HFFc6 (cell line): ENCODE measurements at regions not wholly inside any gene's neighbourhood (a gene's known extent, or its start where the extent isn't known, plus 50 kb on each side); places are given as distances from the start of the nearest gene placed in this dataset.

Experiments used
- DNase-seq: peaks from one replicate; pipeline ENCODE4 v3.0.0-alpha.2; 2018
- H3K27ac Mint-ChIP-seq: 2 replicates; pipeline ENCODE4 v1.8.0; 2020; ENCODE audit warnings: mild to moderate bottlenecking, mixed read lengths
- H3K27me3 Mint-ChIP-seq: 2 replicates; pipeline ENCODE4 v1.8.0; 2021; ENCODE audit warnings: mild to moderate bottlenecking, moderate library complexity, mixed read lengths; ENCODE audit not compliant: insufficient read depth
- H3K36me3 Mint-ChIP-seq: 2 replicates; pipeline ENCODE4 v1.8.0; 2021; ENCODE audit warnings: low read depth, mixed read lengths
- H3K4me1 Mint-ChIP-seq: 2 replicates; pipeline ENCODE4 v1.8.0; 2020; ENCODE audit warnings: low read depth, mixed read lengths
- H3K4me3 Mint-ChIP-seq: 2 replicates; pipeline ENCODE4 v1.8.0; 2020; ENCODE audit warnings: mild to moderate bottlenecking, moderate library complexity, mixed read lengths
- H3K9me3 Mint-ChIP-seq: 2 replicates; pipeline ENCODE4 v1.8.0; 2020; ENCODE audit warnings: mild to moderate bottlenecking, mixed read lengths
- CTCF ChIP-seq: fragments of 200-600 bp; sonication (generic); IDR thresholded peaks from 2 replicates; pipeline ENCODE4 v1.5.0; 2021; ENCODE audit warnings: antibody characterized with exemption, mild to moderate bottlenecking

- Mint-ChIP-seq H3K4me3 (no peak overlapping the region), H3K36me3 (no peaks in the 10 kb centered on the region), H3K4me1 (peaks cover 31% of the 10 kb centered on the region), H3K9me3 (no peaks in the 10 kb centered on the region), H3K27ac (no peak overlapping the region), H3K27me3 (peaks cover 2% of the 10 kb centered on the region)
- no peak for DNase-seq
- 0 out of 2 replicates have a peak, but pooled peaks have one; percentile 10 for TF ChIP-seq CTCF
These were observed 96.8 kb upstream of the RUNX3 start for GRCh38 chr1:25026730-25027450.

- no peak for DNase-seq
- TF ChIP-seq CTCF, result no peak
- no peak overlapping the region for H3K4me3 Mint-ChIP-seq
- peaks cover 26% of the 10 kb centered on the region for H3K4me1 Mint-ChIP-seq
- no peaks in the 10 kb centered on the region for H3K9me3 Mint-ChIP-seq
- H3K27me3 Mint-ChIP-seq, result peaks cover 2% of the 10 kb centered on the region
- no peaks in the 10 kb centered on the region for H3K36me3 Mint-ChIP-seq
- H3K27ac Mint-ChIP-seq, result no peak overlapping the region
These were observed 96.2 kb upstream of the RUNX3 start for GRCh38 chr1:25026304-25026703.

- no peak for TF ChIP-seq CTCF
- Mint-ChIP-seq H3K27ac (peak overlapping the region; percentile 15; the same call in 1 of the 2 replicates), H3K9me3 (no peaks in the 10 kb centered on the region), H3K4me1 (peaks cover 18% of the 10 kb centered on the region), H3K36me3 (no peaks in the 10 kb centered on the region), H3K27me3 (peaks cover 2% of the 10 kb centered on the region), H3K4me3 (no peak overlapping the region)
- DNase-seq, result no peak
These were observed 94.7 kb upstream of the RUNX3 start for GRCh38 chr1:25024615-25025350.

- Mint-ChIP-seq H3K36me3 (no peaks in the 10 kb centered on the region), H3K27ac (peak overlapping the region; percentile 54), H3K4me3 (no peak overlapping the region), H3K9me3 (no peaks in the 10 kb centered on the region), H3K4me1 (peaks cover 11% of the 10 kb centered on the region), H3K27me3 (peaks cover 2% of the 10 kb centered on the region)
- no peak for TF ChIP-seq CTCF
- no peak for DNase-seq
These were observed 93.8 kb upstream of the RUNX3 start for GRCh38 chr1:25023826-25024225.

- Mint-ChIP-seq H3K27ac (peak overlapping the region; percentile 91), H3K27me3 (no peaks in the 10 kb centered on the region; the same call in none of the 2 replicates), H3K4me3 (no peak overlapping the region), H3K9me3 (no peaks in the 10 kb centered on the region), H3K36me3 (no peaks in the 10 kb centered on the region), H3K4me1 (peaks cover 15% of the 10 kb centered on the region)
- no peak for DNase-seq
- TF ChIP-seq CTCF, result no peak
These were observed 93.1 kb upstream of the RUNX3 start for GRCh38 chr1:25023190-25023578.
